ENCODE measurements at regions not wholly inside any gene's neighbourhood (a gene's known extent, or its start where the extent isn't known, plus 50 kb on each side); places are given as distances from the start of the nearest gene placed in this dataset.

DNA sequence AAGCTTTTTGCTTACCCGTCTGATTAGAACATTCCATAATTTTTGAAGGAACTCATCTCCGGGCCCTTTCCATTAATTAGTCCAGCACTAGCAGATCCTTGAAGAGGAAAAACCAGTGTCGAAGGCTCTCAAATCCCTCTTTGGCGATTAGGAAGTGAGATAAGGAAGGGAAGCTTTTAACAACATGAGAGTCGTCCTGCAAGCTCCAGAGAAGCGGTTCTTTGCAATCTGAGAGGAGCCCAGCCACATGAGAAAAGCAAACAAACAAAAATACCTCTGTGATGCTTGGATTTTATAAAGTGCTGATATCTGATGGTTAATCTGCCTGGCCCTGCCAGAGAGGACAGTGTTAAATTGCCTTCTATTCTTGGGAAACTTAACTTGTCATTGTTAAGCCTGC lies 339.8 kb upstream of the SALL1 start:
- ATAC-seq (ENCODE audit: low read depth) = no peak
- Histone ChIP-seq H2BK120ac (ENCODE audit: low read depth, low read length) (no peak overlapping the region), H3K79me1 (ENCODE audit: low read depth in 1 of 2, low read length in 2 of 2) (no peaks in the 10 kb centered on the region), H3K4me2 (ENCODE audit: low read depth, low read length) (no peak overlapping the region), H3K9me3 (ENCODE audit: control insufficient read depth, insufficient read depth, low read length) (no peaks in the 10 kb centered on the region), H3K36me3 (ENCODE audit: control insufficient read depth, insufficient read depth, low read length) (no peaks in the 10 kb centered on the region), H3K9ac (ENCODE audit: low read depth, low read length) (no peak overlapping the region), H3K14ac (replicated peaks; ENCODE audit: low read depth, low read length) (no peak overlapping the region), H3K56ac (ENCODE audit: extremely low read depth, insufficient read depth, low read length) (no peak overlapping the region), H3K27ac (ENCODE audit: insufficient read depth, low read length) (no peak overlapping the region), H3K23ac (ENCODE audit: low read depth, low read length) (no peak overlapping the region), H2AFZ (replicated peaks; ENCODE audit: low read length, poor library complexity) (no peak overlapping the region), H2AK5ac (ENCODE audit: low read depth, low read length) (no peak overlapping the region), H4K8ac (ENCODE audit: low read depth in 2 of 2, low read length in 2 of 2) (no peak overlapping the region), H3K4me3 (ENCODE audit: insufficient read depth, low read depth, low read length) (no peak overlapping the region), H3K18ac (ENCODE audit: low read depth, low read length) (no peak overlapping the region), H3K27me3 (ENCODE audit: control insufficient read depth, insufficient read depth, low read length) (peaks cover 6% of the 10 kb centered on the region; the same call in 1 of the 2 replicates), H4K5ac (ENCODE audit: low read depth, low read length) (no peak overlapping the region), H3K9me1 (ENCODE audit: insufficient read depth, low read length) (no peaks in the 10 kb centered on the region), H2BK5ac (ENCODE audit: low read depth, low read length, poor library complexity, severe bottlenecking) (no peak overlapping the region), H2BK20ac (ENCODE audit: low read depth, low read length) (no peak overlapping the region), H3K4me1 (ENCODE audit: control insufficient read depth, insufficient read depth, low read length) (no peaks in the 10 kb centered on the region), H3K4ac (ENCODE audit: low read depth, low read length) (no peak overlapping the region), H2AK9ac (replicated peaks; ENCODE audit: low read depth, low read length, poor library complexity) (no peak overlapping the region), H4K20me1 (ENCODE audit: insufficient read depth, low read length) (no peaks in the 10 kb centered on the region), H4K91ac (ENCODE audit: insufficient read depth, low read depth, low read length) (no peak overlapping the region), H2BK15ac (ENCODE audit: low read depth, low read length) (no peak overlapping the region)
- TF ChIP-seq POLR2A (IDR thresholded peaks at IDR 0.05; ENCODE audit: low read depth, low read length) (no peak), RFX5 (IDR thresholded peaks at IDR 0.05; ENCODE audit: low read depth, low read length) (no peak), CEBPB (IDR thresholded peaks at IDR 0.05; ENCODE audit: low read depth, low read length) (no peak), RCOR1 (IDR thresholded peaks at IDR 0.05; ENCODE audit: insufficient replicate concordance, low read length) (no peak), FOS (IDR thresholded peaks at IDR 0.05; ENCODE audit: low read depth, low read length) (no peak), USF2 (IDR thresholded peaks at IDR 0.05; ENCODE audit: low read depth, low read length) (no peak), MXI1 (IDR thresholded peaks at IDR 0.05; ENCODE audit: borderline replicate concordance, low read depth, low read length) (no peak)
- TF ChIP-seq, protein P1, sequence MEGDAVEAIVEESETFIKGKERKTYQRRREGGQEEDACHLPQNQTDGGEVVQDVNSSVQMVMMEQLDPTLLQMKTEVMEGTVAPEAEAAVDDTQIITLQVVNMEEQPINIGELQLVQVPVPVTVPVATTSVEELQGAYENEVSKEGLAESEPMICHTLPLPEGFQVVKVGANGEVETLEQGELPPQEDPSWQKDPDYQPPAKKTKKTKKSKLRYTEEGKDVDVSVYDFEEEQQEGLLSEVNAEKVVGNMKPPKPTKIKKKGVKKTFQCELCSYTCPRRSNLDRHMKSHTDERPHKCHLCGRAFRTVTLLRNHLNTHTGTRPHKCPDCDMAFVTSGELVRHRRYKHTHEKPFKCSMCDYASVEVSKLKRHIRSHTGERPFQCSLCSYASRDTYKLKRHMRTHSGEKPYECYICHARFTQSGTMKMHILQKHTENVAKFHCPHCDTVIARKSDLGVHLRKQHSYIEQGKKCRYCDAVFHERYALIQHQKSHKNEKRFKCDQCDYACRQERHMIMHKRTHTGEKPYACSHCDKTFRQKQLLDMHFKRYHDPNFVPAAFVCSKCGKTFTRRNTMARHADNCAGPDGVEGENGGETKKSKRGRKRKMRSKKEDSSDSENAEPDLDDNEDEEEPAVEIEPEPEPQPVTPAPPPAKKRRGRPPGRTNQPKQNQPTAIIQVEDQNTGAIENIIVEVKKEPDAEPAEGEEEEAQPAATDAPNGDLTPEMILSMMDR (conservative IDR thresholded peaks at IDR 0.05; ENCODE audit: low read depth, low read length) = no peak
- dilution Hi-C loops (cut with HindIII; ENCODE audit: low sequenced_read_pairs, unreplicated experiment) = no loop called here
- ChIA-PET CTCF (interaction anchor here (1.3 kb wide), 1 partner anchor 10 kb away, joined by 4 read pairs; no protein-coding TSS in a partner anchor), POLR2A (ENCODE audit: unreplicated experiment) (no interaction called here)
- WGBS, 2 experiments (ENCODE audit: extremely low coverage in 2 of 2, insufficient read length in 1 of 2) = no CpG with 5 or more reads among the region's 6 CpGs
- BruUV-seq (replicated peaks) = no TSS peak
- in situ Hi-C loops (cut with MboI; ENCODE audit: low sequenced_read_pairs) = no loop called here
- no peak for DNase-seq
- intact Hi-C loops (cut with micrococcal nuclease) = no loop called here

Measured in IMR-90 (cell line).